ENCODE measurements at regions not wholly inside any gene's neighbourhood (a gene's known extent, or its start where the extent isn't known, plus 50 kb on each side); places are given as distances from the start of the nearest gene placed in this dataset.

GRCh38 chr5:2338686-2339085, 412.8 kb downstream of the IRX2 start:
- intact Hi-C loops (cut with micrococcal nuclease) = no loop called here
- TF ChIP-seq EZH2 (IDR thresholded peaks at IDR 0.05; ENCODE audit: borderline replicate concordance, low read depth, low read length, severe bottlenecking) (no peak), FOS (IDR thresholded peaks at IDR 0.05; ENCODE audit: borderline replicate concordance, insufficient read depth, low read length) (no peak), MAX (IDR thresholded peaks at IDR 0.05; ENCODE audit: insufficient read depth, insufficient read length) (no peak), GATA2 (IDR thresholded peaks at IDR 0.05; ENCODE audit: insufficient read depth, insufficient read length, low read depth, low read length) (no peak), JUN (IDR thresholded peaks at IDR 0.05; ENCODE audit: borderline replicate concordance, insufficient read depth, insufficient read length, low read depth) (no peak), POLR2A (IDR thresholded peaks at IDR 0.05; ENCODE audit: low read depth, low read length) (no peak), MYC (IDR thresholded peaks at IDR 0.05; ENCODE audit: low read depth, low read length) (no peak), POLR2AphosphoS5 (IDR thresholded peaks at IDR 0.05; ENCODE audit: insufficient read depth, low read depth, low read length) (no peak)
- TF ChIP-seq, protein P1, sequence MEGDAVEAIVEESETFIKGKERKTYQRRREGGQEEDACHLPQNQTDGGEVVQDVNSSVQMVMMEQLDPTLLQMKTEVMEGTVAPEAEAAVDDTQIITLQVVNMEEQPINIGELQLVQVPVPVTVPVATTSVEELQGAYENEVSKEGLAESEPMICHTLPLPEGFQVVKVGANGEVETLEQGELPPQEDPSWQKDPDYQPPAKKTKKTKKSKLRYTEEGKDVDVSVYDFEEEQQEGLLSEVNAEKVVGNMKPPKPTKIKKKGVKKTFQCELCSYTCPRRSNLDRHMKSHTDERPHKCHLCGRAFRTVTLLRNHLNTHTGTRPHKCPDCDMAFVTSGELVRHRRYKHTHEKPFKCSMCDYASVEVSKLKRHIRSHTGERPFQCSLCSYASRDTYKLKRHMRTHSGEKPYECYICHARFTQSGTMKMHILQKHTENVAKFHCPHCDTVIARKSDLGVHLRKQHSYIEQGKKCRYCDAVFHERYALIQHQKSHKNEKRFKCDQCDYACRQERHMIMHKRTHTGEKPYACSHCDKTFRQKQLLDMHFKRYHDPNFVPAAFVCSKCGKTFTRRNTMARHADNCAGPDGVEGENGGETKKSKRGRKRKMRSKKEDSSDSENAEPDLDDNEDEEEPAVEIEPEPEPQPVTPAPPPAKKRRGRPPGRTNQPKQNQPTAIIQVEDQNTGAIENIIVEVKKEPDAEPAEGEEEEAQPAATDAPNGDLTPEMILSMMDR (IDR thresholded peaks at IDR 0.05; ENCODE audit: extremely low read depth in 1 of 2, insufficient read depth in 1 of 2, low read depth in 1 of 2, low read length in 2 of 2) = no peak
- Histone ChIP-seq H4K20me1 (replicated peaks; ENCODE audit: control insufficient read depth, extremely low read depth, insufficient read depth, low read length) (no peaks in the 10 kb centered on the region), H3K9me3 (replicated peaks; ENCODE audit: control insufficient read depth, insufficient read depth, low read length) (peaks cover 10% of the 10 kb centered on the region), H3K27me3 (ENCODE audit: control insufficient read depth in 2 of 2, insufficient read depth in 2 of 2, low read length in 2 of 2) (no peaks in the 10 kb centered on the region), H3K9me1 (replicated peaks; ENCODE audit: control insufficient read depth, extremely low read depth, insufficient read depth, low read length) (no peaks in the 10 kb centered on the region), H2AFZ (ENCODE audit: low read depth, low read length) (no peak overlapping the region), H3K79me2 (ENCODE audit: control insufficient read depth, insufficient read depth, low read length) (no peaks in the 10 kb centered on the region), H3K4me2 (ENCODE audit: insufficient read depth, low read length) (no peak overlapping the region), H3K27ac (ENCODE audit: insufficient read depth, low read depth, low read length) (no peak overlapping the region), H3K4me1 (ENCODE audit: control insufficient read depth, extremely low read depth, insufficient read depth, low read length) (no peaks in the 10 kb centered on the region), H3K4me3 (replicated peaks in 1 of 3; ENCODE audit: insufficient read depth in 1 of 3, low read depth in 1 of 3, low read length in 3 of 3) (no peak overlapping the region), H3K36me3 (ENCODE audit: control insufficient read depth in 2 of 2, extremely low read depth in 1 of 2, insufficient read depth in 2 of 2, low read length in 2 of 2) (no peaks in the 10 kb centered on the region), H3K9ac (replicated peaks; ENCODE audit: extremely low read depth, insufficient read depth, low read length) (no peak overlapping the region)
- no TSS peak for BruUV-seq (replicated peaks)
- FAIRE-seq = no peak
- no peak for DNase-seq (ENCODE audit: low read depth, low spot score)
- dilution Hi-C loops (cut with MboI; ENCODE audit: extremely low pct_ligation_motif_present, low sequenced_read_pairs) = no loop called here
- POLR2A ChIA-PET = no interaction called here
- CTCF ChIA-PET = no interaction called here

All from endothelial cell of umbilical vein (primary cell).